Right cardiac atrium (tissue), 5 donors: ENCODE measurements at regions not wholly inside any gene's neighbourhood (a gene's known extent, or its start where the extent isn't known, plus 50 kb on each side); places are given as distances from the start of the nearest gene placed in this dataset.
A peak's percentile ranks its signal among the peaks of the same experiment; 100 is the strongest.
"Not testable (repeated sequence)": the region's sequence is repeated elsewhere in the genome, so short reads cannot be mapped to it uniquely, and the experiment has no call there.

Experiments used
- ATAC-seq, 2 donors: fragments of 200-7000 bp; cut with Tn5 transposase; one replicate each; pipeline versions ENCODE4 v1.8.0 to v1.9.1; 2020; ENCODE audit warnings: moderate library complexity in 2 of 2, mild to moderate bottlenecking in 1 of 2
- DNase-seq, 3 donors: peaks; one replicate each; pipeline ENCODE4 v3.0.0-alpha.2; 2020
- H3K27ac ChIP-seq: one replicate; pipeline ENCODE4 v1.5.1; 2013; ENCODE audit warnings: mild to moderate bottlenecking, low read length, control low read depth, moderate library complexity
- H3K27me3 ChIP-seq: one replicate; pipeline ENCODE4 v1.6.1; 2013; ENCODE audit not compliant: control insufficient read depth, insufficient read depth
- H3K4me1 ChIP-seq: one replicate; pipeline ENCODE4 v1.6.1; 2013; ENCODE audit warnings: low read length; ENCODE audit not compliant: control insufficient read depth, insufficient read depth
- H3K4me3 ChIP-seq: one replicate; pipeline ENCODE4 v1.5.1; 2013; ENCODE audit warnings: low read length, control low read depth
- H3K9me3 ChIP-seq: one replicate; pipeline ENCODE4 v1.6.1; 2013; ENCODE audit warnings: low read length; ENCODE audit not compliant: control insufficient read depth
- WGBS: extraction: QIAGEN DNeasy Blood & Tissue Kit; methylation state at CpG from one replicate; pipeline ENCODE4 v1.1.7; 2013; 5-methylcytosine and 5-hydroxymethylcytosine counted together
- intact Hi-C, 4 donors: fragments of 100-400 bp; cut with DNase I; formaldehyde crosslinking; loops; one replicate each; pipeline versions ENCODE4 v1.11.0 to v1.14.0; 2022 to 2023
- donor health status: healthy with polysubstance abuse.
- donor health status: DM: no; HTN: yes; CAD: no.
- donor health status: DM: no; HTN: no; CAD: no.
- donor health status: DM: no; HTN: yes; CAD: no; lungs with severe emphysema.
- donor health status: DM: yes; HTN: yes; CAD: no.

DNA sequence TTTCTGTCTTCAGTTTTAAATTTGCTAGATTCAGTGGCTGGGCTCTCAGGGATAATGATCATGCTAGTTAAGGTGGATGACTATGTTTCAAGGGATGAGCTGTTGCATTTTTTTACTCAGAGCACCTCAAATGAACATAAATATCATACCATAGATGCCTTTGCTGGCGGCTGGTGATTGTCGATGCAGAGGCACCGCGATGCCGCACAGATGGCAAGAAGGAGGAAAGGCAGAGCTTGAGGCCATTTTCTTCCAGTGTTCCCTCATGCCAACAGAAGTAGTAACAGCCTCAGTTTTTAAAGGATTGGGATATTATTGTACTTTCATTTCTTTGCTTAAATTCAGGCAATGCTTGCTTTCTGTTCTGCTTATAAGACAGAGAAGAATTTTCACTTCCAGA is 654.7 kb upstream of the IGFBP7 start:
- ATAC-seq (no peak), DNase-seq (no peak)
- H3K4me3 ChIP-seq: no peak overlapping the region
- intact Hi-C loops: no loop called here
- H3K9me3 ChIP-seq: no peaks in the 10 kb centered on the region
- H3K4me1 ChIP-seq: no peaks in the 10 kb centered on the region
- H3K27ac ChIP-seq: no peak overlapping the region
- 71% methylated on average over 5 of the region's 5 CpGs for WGBS
- no peaks in the 10 kb centered on the region for H3K27me3 ChIP-seq

DNA sequence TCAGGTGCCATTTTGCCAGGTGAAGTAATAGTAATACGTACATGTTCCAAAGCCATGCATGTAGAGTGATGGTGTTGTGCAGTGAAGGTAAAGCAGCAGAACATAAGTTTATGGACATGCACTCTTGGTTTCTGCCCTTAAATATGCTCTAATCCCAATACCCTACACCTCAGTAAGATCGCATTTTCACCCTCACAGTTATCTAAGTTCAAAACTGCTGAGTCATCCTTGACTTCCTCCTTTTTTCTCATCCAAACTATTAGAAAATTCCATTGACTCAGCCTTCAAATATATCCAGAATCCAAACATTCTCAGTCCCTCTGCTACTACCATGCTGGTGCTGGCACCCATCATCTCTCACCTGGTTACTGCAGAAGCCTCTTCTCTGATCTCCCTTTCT is 652.9 kb upstream of the IGFBP7 start:
- Histone ChIP-seq H3K9me3 (no peaks in the 10 kb centered on the region), H3K27me3 (no peaks in the 10 kb centered on the region), H3K4me1 (no peaks in the 10 kb centered on the region), H3K4me3 (no peak overlapping the region), H3K27ac (no peak overlapping the region)
- intact Hi-C loops: no loop called here
- no peak for ATAC-seq
- DNase-seq: no peak
- 79% methylated on average over 2 of the region's 2 CpGs for WGBS

DNA sequence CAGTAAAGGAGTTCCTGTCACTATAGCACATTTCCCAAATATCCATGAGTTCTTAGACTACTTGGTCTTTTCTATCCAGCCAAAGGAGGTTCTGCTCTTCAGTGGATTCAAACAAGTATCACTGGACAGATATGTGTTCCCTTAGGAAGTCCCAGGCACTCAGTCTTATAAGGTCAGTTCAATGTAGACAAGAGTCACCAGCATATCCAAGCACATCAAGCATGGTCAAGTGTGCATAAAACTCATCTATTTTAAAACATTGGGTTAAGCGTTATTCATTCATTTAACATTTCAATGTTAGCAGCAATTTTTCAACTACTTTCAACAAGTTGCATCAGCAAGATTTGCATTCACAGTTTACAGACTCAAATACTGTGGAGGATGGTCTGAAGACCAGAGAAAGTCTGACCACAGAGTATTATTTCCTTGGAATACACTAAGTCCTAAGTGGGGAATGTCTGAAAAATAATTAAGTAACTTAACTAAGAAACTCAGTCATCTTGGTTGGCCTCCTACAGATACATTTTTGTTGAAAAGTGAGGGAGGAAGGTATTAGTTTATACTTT is 630.5 kb upstream of the IGFBP7 start:
- H3K27me3 ChIP-seq: no peaks in the 10 kb centered on the region
- 91% methylated on average over 1 of the region's 1 CpG for WGBS
- DNase-seq (no peak), ATAC-seq (no peak)
- no peaks in the 10 kb centered on the region for H3K9me3 ChIP-seq
- H3K27ac ChIP-seq: no peak overlapping the region
- no peak overlapping the region for H3K4me3 ChIP-seq
- no peaks in the 10 kb centered on the region for H3K4me1 ChIP-seq
- intact Hi-C loops: no loop called here

DNA sequence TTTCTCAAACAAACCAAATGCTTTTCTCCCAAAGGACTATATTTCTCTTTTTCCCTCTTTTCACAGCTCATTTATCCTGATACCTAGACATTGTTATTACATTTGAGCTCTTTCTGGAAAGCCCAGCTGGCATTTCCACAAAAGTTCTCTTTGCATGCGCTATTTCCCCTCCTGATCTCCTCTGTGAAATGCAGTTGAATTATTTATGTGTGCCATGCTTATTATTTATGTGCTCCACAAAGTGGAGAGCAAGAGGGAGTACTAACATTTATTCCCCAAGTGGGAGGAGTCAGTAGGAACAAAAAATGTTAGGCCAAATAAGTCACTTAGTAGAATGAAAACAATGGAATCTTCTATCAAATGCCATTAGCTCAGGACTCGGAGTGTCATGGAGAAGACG is 626.6 kb upstream of the IGFBP7 start:
- Histone ChIP-seq H3K4me3 (no peak overlapping the region), H3K9me3 (no peaks in the 10 kb centered on the region), H3K27me3 (no peaks in the 10 kb centered on the region), H3K27ac (no peak overlapping the region), H3K4me1 (no peaks in the 10 kb centered on the region)
- ATAC-seq (no peak), DNase-seq (no peak)
- intact Hi-C loops: no loop called here
- WGBS: 86% methylated on average over 3 of the region's 3 CpGs

DNA sequence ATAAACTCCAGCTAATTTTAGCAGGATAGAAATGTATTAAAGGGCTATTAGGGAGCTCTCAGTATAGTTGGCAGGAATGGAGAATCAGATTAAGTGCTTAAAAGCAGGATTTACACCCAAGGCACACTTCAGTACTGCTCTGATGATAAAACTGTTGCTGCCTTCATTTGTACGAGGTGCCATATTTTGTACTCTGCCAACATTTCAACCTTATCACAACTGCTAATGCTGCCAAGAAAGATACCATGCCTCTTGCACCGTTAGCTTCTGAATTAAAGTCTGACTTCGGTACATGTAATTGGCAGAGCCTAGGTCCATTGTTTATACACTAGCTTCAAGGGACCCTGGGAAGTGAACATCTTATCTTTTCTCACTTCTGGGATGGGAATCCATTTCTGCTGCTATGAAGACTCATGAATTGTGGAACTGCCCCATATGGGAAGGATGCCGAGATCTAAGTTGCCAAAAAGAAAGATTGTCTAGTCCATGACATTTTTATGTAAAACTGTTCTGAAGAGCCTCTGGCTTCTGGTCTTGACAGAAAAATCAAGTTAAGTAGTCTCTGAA is 624.0 kb upstream of the IGFBP7 start:
- intact Hi-C loops: no loop called here
- ATAC-seq (peak; percentile 94 to 97), DNase-seq (no peak)
- 22% methylated on average over 4 of the region's 4 CpGs for WGBS
- H3K27me3 ChIP-seq: no peaks in the 10 kb centered on the region
- H3K27ac ChIP-seq: no peak overlapping the region
- no peaks in the 10 kb centered on the region for H3K9me3 ChIP-seq
- H3K4me3 ChIP-seq: no peak overlapping the region
- no peaks in the 10 kb centered on the region for H3K4me1 ChIP-seq

DNA sequence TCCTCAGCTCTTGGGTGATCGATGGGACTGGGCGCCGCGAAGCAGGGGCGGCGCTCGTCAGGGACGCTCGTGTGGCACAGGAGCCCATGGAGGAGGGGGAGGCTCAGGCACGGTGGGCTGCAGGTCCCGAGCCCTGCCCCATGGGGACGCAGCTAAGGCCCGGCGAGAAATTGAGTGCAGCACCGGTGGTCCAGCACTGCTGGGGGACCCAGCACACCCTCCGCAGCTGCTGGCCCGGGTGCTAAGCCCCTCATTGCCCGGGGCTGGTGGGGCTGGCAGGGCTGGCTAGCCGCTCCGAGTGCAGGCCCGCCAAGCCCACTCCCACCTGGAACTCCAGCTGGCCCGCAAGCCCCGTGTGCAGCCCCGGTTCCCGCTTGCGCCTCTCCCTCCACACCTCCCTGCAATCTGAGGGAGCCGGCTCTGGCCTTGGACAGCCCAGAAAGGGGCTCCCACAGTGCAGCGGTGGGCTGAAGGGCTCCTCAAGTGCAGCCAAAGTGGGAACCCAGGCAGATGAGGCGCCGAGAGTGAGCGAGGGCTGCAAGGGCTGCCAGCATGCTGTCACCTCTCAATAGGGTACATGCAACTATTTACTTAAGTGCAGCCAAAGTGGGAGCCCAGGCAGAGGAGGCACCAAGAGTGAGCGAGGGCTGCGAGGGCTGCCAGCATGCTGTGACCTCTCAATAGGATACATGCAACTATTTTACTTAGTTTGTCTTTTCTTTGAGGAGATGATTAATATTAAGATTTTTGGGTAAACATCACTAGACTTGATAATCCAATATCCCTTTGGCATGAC is 619.8 kb upstream of the IGFBP7 start:
- H3K27ac ChIP-seq, ATAC-seq, H3K9me3 ChIP-seq, intact Hi-C loops, H3K27me3 ChIP-seq, DNase-seq, H3K4me3 ChIP-seq, H3K4me1 ChIP-seq: not testable (repeated sequence)
- WGBS: 89% methylated on average over 33 of the region's 33 CpGs

DNA sequence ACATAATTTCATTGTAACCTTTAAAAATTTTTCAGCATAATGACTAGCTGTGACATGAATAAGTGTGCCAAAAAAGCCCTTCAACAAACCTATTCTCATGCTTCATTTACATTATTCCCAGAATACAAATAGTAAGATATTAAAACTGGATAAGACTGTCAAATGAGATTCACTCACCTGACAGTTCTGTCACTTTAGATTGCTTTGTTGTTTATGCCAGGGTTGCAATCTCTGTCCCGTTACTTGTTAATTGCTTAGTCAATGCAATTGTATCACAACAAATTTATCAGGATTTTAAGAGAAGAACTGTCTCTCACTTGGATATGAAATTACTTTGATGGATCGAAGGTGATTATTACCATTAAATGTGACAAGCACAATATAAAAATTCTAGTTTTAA is 616.0 kb upstream of the IGFBP7 start:
- no peak for DNase-seq
- ATAC-seq: no peak
- H3K27ac ChIP-seq: no peak overlapping the region
- intact Hi-C loops: no loop called here
- H3K4me3 ChIP-seq: no peak overlapping the region
- H3K4me1 ChIP-seq: no peaks in the 10 kb centered on the region
- WGBS: 76% methylated on average over 2 of the region's 2 CpGs
- H3K9me3 ChIP-seq: no peaks in the 10 kb centered on the region
- no peaks in the 10 kb centered on the region for H3K27me3 ChIP-seq

DNA sequence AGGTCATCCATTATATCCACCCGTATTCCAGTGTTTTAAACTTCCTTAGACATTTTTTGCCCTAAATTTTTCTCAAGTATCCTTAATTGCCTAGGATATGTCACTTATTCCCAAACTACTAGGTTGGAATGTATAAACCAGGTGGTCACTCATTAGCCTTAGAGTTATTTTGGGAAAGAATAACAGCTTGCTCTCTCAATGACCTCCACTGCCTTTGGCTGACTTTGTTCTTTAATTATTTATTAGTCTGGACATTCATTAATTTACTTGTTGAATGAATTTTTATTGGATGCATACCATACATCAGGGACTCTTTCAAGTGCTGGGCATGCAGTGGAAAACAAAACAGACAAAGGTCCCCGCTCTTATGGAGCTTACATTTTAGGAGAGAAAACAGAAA is 609.3 kb upstream of the IGFBP7 start:
- no peak for DNase-seq
- intact Hi-C loops: no loop called here
- Histone ChIP-seq H3K27ac (no peak overlapping the region), H3K4me3 (no peak overlapping the region), H3K9me3 (no peaks in the 10 kb centered on the region), H3K4me1 (no peaks in the 10 kb centered on the region), H3K27me3 (no peaks in the 10 kb centered on the region)
- 48% methylated on average over 2 of the region's 2 CpGs for WGBS
- ATAC-seq: no peak

DNA sequence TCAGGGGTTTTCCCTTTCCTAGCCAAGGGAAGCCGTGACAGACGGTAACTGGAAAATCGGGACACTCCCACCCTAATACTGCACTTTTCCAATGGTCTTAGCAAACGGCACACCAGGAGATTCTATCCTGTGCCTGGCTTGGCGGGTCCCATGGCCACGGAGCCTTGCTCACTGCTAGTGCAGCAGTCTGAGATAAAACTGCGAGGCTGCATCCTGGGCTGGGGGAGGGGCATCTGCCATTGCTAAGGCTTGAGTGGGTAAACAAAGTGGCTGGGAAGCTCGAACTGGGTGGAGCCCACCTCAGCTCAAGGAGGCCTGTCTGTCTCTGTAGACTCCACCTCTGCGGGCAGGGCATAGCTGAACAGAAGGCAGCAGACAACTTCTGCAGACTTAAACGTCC is 604.1 kb upstream of the IGFBP7 start:
- 80% methylated on average over 10 of the region's 10 CpGs for WGBS
- intact Hi-C loops, ATAC-seq, H3K4me3 ChIP-seq, H3K9me3 ChIP-seq, H3K27me3 ChIP-seq, H3K27ac ChIP-seq, H3K4me1 ChIP-seq: not testable (repeated sequence)
- peak in 1 of 3 donors; percentile 41 for DNase-seq

DNA sequence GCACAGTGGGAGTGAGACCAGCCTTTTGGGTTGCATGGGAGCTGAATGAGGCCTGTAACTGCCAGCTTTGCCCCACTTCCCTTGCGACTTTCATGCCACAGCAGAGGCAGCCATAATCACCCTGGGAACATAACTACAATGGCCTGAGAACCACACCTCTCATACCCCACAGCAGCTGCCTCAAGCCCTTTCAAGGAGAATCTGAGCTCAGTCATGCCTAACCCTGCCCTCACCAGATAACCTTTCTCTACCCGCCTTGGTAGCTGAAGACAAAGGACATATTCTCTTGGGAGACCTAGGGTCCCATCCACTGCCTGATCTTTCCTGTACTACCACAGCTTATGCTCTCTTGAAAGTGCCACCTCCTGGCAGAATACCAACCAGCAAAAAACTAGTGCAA is 599.9 kb upstream of the IGFBP7 start:
- H3K4me1 ChIP-seq: no peaks in the 10 kb centered on the region
- no peak overlapping the region for H3K4me3 ChIP-seq
- no peak overlapping the region for H3K27ac ChIP-seq
- no peak for DNase-seq
- no peak for ATAC-seq
- WGBS: 90% methylated on average over 2 of the region's 2 CpGs
- no peaks in the 10 kb centered on the region for H3K27me3 ChIP-seq
- intact Hi-C loops: no loop called here
- no peaks in the 10 kb centered on the region for H3K9me3 ChIP-seq

DNA sequence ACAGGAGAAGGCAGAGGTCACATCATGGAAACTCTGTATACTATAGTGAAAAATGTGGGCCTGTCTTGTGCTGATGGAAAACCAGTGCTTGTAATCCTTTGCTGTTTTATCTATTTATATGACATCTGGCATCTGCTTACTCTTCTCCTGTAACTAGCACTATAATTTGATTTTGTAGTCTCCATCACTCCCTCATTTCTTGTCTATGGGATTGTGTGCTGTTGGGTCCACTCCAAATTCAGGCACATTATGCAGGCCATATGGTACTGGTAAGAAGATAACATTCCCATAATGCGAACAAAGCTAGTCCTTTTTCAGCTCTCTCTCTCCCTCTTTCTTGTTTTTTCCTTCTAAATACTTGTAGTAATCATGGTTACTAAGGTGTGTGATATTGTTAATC is 581.2 kb upstream of the IGFBP7 start:
- no peaks in the 10 kb centered on the region for H3K27me3 ChIP-seq
- 72% methylated on average over 1 of the region's 1 CpG for WGBS
- no peaks in the 10 kb centered on the region for H3K9me3 ChIP-seq
- no peak overlapping the region for H3K4me3 ChIP-seq
- no peak overlapping the region for H3K27ac ChIP-seq
- intact Hi-C loops: no loop called here
- no peak for ATAC-seq
- H3K4me1 ChIP-seq: no peaks in the 10 kb centered on the region
- DNase-seq: no peak
